Naive thymus-derived CD4-positive, alpha-beta T cell (primary cell): ENCODE measurements at regions not wholly inside any gene's neighbourhood (a gene's known extent, or its start where the extent isn't known, plus 50 kb on each side); places are given as distances from the start of the nearest gene placed in this dataset.
"Not testable (repeated sequence)": the region's sequence is repeated elsewhere in the genome, so short reads cannot be mapped to it uniquely, and the experiment has no call there.

ENCODE experiments used
- ATAC-seq: fragments of 150-1000 bp; cut with Tn5 transposase; 2 replicates; pipeline ENCODE4 v1.10.0; 2021; ENCODE audit warnings: mild to moderate bottlenecking, moderate library complexity
- CTCF ChIA-PET: fragments of 350-600 bp; sonication (Branson Sonifier 250); formaldehyde crosslinking; loops from one replicate; lab custom pipeline; 2021; ENCODE audit warnings: antibody characterized with exemption; lab: Charles Lee
- POLR2A ChIA-PET: fragments of 350-600 bp; sonication (Branson Sonifier 250); formaldehyde crosslinking; loops from one replicate; lab custom pipeline; 2021; ENCODE audit warnings: antibody characterized with exemption, inconsistent platforms; lab: Charles Lee
- DNase-seq, 9 donors: peaks; one replicate each; pipeline versions ENCODE4 v3.0.0 to v3.0.0-alpha.2; 2020 to 2022; ENCODE audit warnings: mixed read lengths in 1 of 9
- H3K27ac ChIP-seq: one replicate; pipeline ENCODE4 v1.7.0; 2013; ENCODE audit warnings: mild to moderate bottlenecking, low read depth, low read length, moderate library complexity
- H3K27me3 ChIP-seq, 2 donors: one replicate each; pipeline ENCODE4 v1.7.0; 2013; ENCODE audit warnings: low read length in 2 of 2, mild to moderate bottlenecking in 2 of 2, moderate library complexity in 2 of 2; ENCODE audit not compliant: control insufficient read depth in 2 of 2, insufficient read depth in 2 of 2
- H3K36me3 ChIP-seq, 3 experiments: 1 replicate in 2 of 3; 2 replicates in 1 of 3; pipeline ENCODE4 v1.7.0; 2013; ENCODE audit warnings: low read length in 3 of 3, mild to moderate bottlenecking in 3 of 3, moderate library complexity in 1 of 3; ENCODE audit not compliant: insufficient read depth in 3 of 3, control insufficient read depth in 2 of 3
- H3K4me1 ChIP-seq, 2 donors: one replicate each; pipeline ENCODE4 v1.7.0; 2013; ENCODE audit warnings: low read length in 2 of 2, mild to moderate bottlenecking in 2 of 2, moderate library complexity in 1 of 2; ENCODE audit not compliant: control insufficient read depth in 2 of 2, insufficient read depth in 2 of 2
- H3K4me3 ChIP-seq: 2 replicates; pipeline ENCODE4 v1.7.0; 2013; ENCODE audit warnings: mild to moderate bottlenecking, low read length
- H3K9me3 ChIP-seq, 3 experiments: 1 replicate in 2 of 3; 2 replicates in 1 of 3; pipeline ENCODE4 v1.7.0; 2013; ENCODE audit warnings: low read length in 3 of 3; ENCODE audit not compliant: control insufficient read depth in 2 of 3
- H3K27ac Mint-ChIP-seq, 9 donors: one replicate each; pipeline ENCODE4 v1.8.0; 2020 to 2022; ENCODE audit warnings: mixed read lengths in 9 of 9, mild to moderate bottlenecking in 8 of 9, moderate library complexity in 5 of 9, inconsistent platforms in 2 of 9
- H3K27me3 Mint-ChIP-seq, 5 donors: one replicate each; pipeline ENCODE4 v1.8.0; 2021 to 2022; ENCODE audit warnings: mixed read lengths in 5 of 5, mild to moderate bottlenecking in 1 of 5
- H3K36me3 Mint-ChIP-seq, 5 donors: one replicate each; pipeline ENCODE4 v1.8.0; 2020 to 2022; ENCODE audit warnings: mixed read lengths in 5 of 5, mild to moderate bottlenecking in 3 of 5, inconsistent platforms in 1 of 5
- H3K4me1 Mint-ChIP-seq, 7 donors: one replicate each; pipeline ENCODE4 v1.8.0; 2020 to 2022; ENCODE audit warnings: mixed read lengths in 7 of 7, mild to moderate bottlenecking in 3 of 7, inconsistent platforms in 1 of 7
- H3K4me3 Mint-ChIP-seq, 10 donors: one replicate each; pipeline ENCODE4 v1.8.0; 2020 to 2022; ENCODE audit warnings: mild to moderate bottlenecking in 10 of 10, mixed read lengths in 10 of 10, moderate library complexity in 6 of 10, inconsistent platforms in 2 of 10
- H3K9me3 Mint-ChIP-seq, 11 donors: one replicate each; pipeline ENCODE4 v1.8.0; 2020 to 2022; ENCODE audit warnings: mixed read lengths in 11 of 11, mild to moderate bottlenecking in 4 of 11, inconsistent platforms in 1 of 11, moderate library complexity in 1 of 11
- intact Hi-C, 2 donors: fragments of 100-400 bp; cut with micrococcal nuclease; formaldehyde crosslinking; loops; one replicate each; pipeline ENCODE4 v1.15.1; 2023

- Histone ChIP-seq H3K27me3 (no peaks in the 10 kb centered on the region), H3K4me1 (no peaks in the 10 kb centered on the region), H3K36me3 (no peaks in the 10 kb centered on the region), H3K9me3 (no peaks in the 10 kb centered on the region), H3K27ac (no peak overlapping the region), H3K4me3 (no peak overlapping the region)
- no peaks in the 10 kb centered on the region for H3K27me3 Mint-ChIP-seq
- H3K9me3 Mint-ChIP-seq, result peaks cover 0 to 9% (median 3%) of the 10 kb centered on the region in 11 donors
- ATAC-seq (no peak), DNase-seq (no peak)
- intact Hi-C loops, result no loop called here
- POLR2A ChIA-PET, result no interaction called here
- H3K27ac Mint-ChIP-seq, result no peak overlapping the region
- CTCF ChIA-PET, result no interaction called here
- no peaks in the 10 kb centered on the region for H3K4me1 Mint-ChIP-seq
- H3K4me3 Mint-ChIP-seq, result no peak overlapping the region
- H3K36me3 Mint-ChIP-seq, result no peaks in the 10 kb centered on the region
Measured at GRCh38 chr4:126768338-126768737, 864.4 kb upstream of the INTU start.

GRCh38 chr4:126770811-126771553 lies 861.8 kb upstream of the INTU start:
- CTCF ChIA-PET, result not testable (repeated sequence)

GRCh38 chr4:126771618-126772017 lies 861.1 kb upstream of the INTU start:
- H3K27me3 ChIP-seq, H3K4me3 ChIP-seq, H3K27ac ChIP-seq, H3K36me3 ChIP-seq, H3K27ac Mint-ChIP-seq, ATAC-seq, H3K36me3 Mint-ChIP-seq, CTCF ChIA-PET, intact Hi-C loops, H3K9me3 ChIP-seq, POLR2A ChIA-PET, H3K9me3 Mint-ChIP-seq, H3K27me3 Mint-ChIP-seq, H3K4me3 Mint-ChIP-seq, H3K4me1 ChIP-seq, H3K4me1 Mint-ChIP-seq, DNase-seq: not testable (repeated sequence)

More at GRCh38 chr4:126770811-126771553, 861.8 kb upstream of the INTU start:
- POLR2A ChIA-PET, H3K36me3 ChIP-seq, intact Hi-C loops, H3K27ac ChIP-seq, H3K27ac Mint-ChIP-seq, DNase-seq, H3K4me1 ChIP-seq, H3K9me3 Mint-ChIP-seq, H3K36me3 Mint-ChIP-seq, ATAC-seq, H3K4me3 ChIP-seq, H3K4me3 Mint-ChIP-seq, H3K27me3 Mint-ChIP-seq, H3K9me3 ChIP-seq, H3K27me3 ChIP-seq, H3K4me1 Mint-ChIP-seq: not testable (repeated sequence)

GRCh38 chr4:126772662-126773061 lies 860.1 kb upstream of the INTU start:
- CTCF ChIA-PET, result no interaction called here
- intact Hi-C loops, result no loop called here
- no peak overlapping the region for H3K4me3 ChIP-seq
- H3K9me3 ChIP-seq, result no peaks in the 10 kb centered on the region
- no peak for DNase-seq
- no peak overlapping the region for H3K27ac ChIP-seq
- POLR2A ChIA-PET, result no interaction called here
- H3K36me3 ChIP-seq, result no peaks in the 10 kb centered on the region
- no peaks in the 10 kb centered on the region for H3K27me3 ChIP-seq
- Mint-ChIP-seq H3K36me3 (no peaks in the 10 kb centered on the region), H3K27ac (no peak overlapping the region), H3K4me1 (no peaks in the 10 kb centered on the region), H3K27me3 (no peaks in the 10 kb centered on the region), H3K9me3 (peaks cover 0 to 10% (median 2%) of the 10 kb centered on the region in 11 donors), H3K4me3 (no peak overlapping the region)
- no peaks in the 10 kb centered on the region for H3K4me1 ChIP-seq
- ATAC-seq, result no peak

- Mint-ChIP-seq H3K4me1 (no peaks in the 10 kb centered on the region), H3K27me3 (no peaks in the 10 kb centered on the region), H3K27ac (no peak overlapping the region), H3K36me3 (no peaks in the 10 kb centered on the region), H3K9me3 (peaks cover 0 to 8% (median 0%) of the 10 kb centered on the region in 11 donors), H3K4me3 (no peak overlapping the region)
- Histone ChIP-seq H3K9me3 (no peaks in the 10 kb centered on the region), H3K4me3 (no peak overlapping the region), H3K27ac (no peak overlapping the region), H3K36me3 (no peaks in the 10 kb centered on the region), H3K4me1 (no peaks in the 10 kb centered on the region), H3K27me3 (no peaks in the 10 kb centered on the region)
- ATAC-seq, result no peak
- ChIA-PET POLR2A (no interaction called here), CTCF (no interaction called here)
- no peak for DNase-seq
- intact Hi-C loops, result no loop called here
Measured at GRCh38 chr4:126775485-126776106, 857.2 kb upstream of the INTU start.

GRCh38 chr4:126776361-126776760 lies 856.4 kb upstream of the INTU start:
- no peaks in the 10 kb centered on the region for H3K36me3 Mint-ChIP-seq
- Histone ChIP-seq H3K36me3 (no peaks in the 10 kb centered on the region), H3K4me3 (no peak overlapping the region), H3K4me1 (no peaks in the 10 kb centered on the region), H3K9me3 (no peaks in the 10 kb centered on the region), H3K27me3 (no peaks in the 10 kb centered on the region), H3K27ac (no peak overlapping the region)
- H3K27ac Mint-ChIP-seq, result no peak overlapping the region
- no peak overlapping the region for H3K4me3 Mint-ChIP-seq
- no peaks in the 10 kb centered on the region for H3K27me3 Mint-ChIP-seq
- POLR2A ChIA-PET, result no interaction called here
- CTCF ChIA-PET, result no interaction called here
- intact Hi-C loops, result no loop called here
- no peak for DNase-seq
- ATAC-seq, result no peak
- H3K4me1 Mint-ChIP-seq, result no peaks in the 10 kb centered on the region
- H3K9me3 Mint-ChIP-seq, result peaks cover 0 to 7% (median 0%) of the 10 kb centered on the region in 11 donors

GRCh38 chr4:126777649-126778048 lies 855.1 kb upstream of the INTU start:
- POLR2A ChIA-PET, result no interaction called here
- ATAC-seq, result no peak

More at GRCh38 chr4:126777649-126778048, 855.1 kb upstream of the INTU start:
- CTCF ChIA-PET, result no interaction called here
- DNase-seq, result no peak
- H3K36me3 Mint-ChIP-seq, result no peaks in the 10 kb centered on the region
- H3K27me3 Mint-ChIP-seq, result no peaks in the 10 kb centered on the region
- peaks cover 0 to 7% (median 0%) of the 10 kb centered on the region in 11 donors for H3K9me3 Mint-ChIP-seq
- Histone ChIP-seq H3K36me3 (no peaks in the 10 kb centered on the region), H3K4me3 (no peak overlapping the region), H3K9me3 (no peaks in the 10 kb centered on the region), H3K27ac (no peak overlapping the region), H3K27me3 (no peaks in the 10 kb centered on the region), H3K4me1 (no peaks in the 10 kb centered on the region)
- H3K4me3 Mint-ChIP-seq, result no peak overlapping the region
- no peak overlapping the region for H3K27ac Mint-ChIP-seq
- H3K4me1 Mint-ChIP-seq, result no peaks in the 10 kb centered on the region
- intact Hi-C loops, result no loop called here
